Stomach (tissue), 4 donors: ENCODE measurements at regions not wholly inside any gene's neighbourhood (a gene's known extent, or its start where the extent isn't known, plus 50 kb on each side); places are given as distances from the start of the nearest gene placed in this dataset.

Source experiments
- CTCF ChIP-seq, 7 experiments: fragments of 450-650 bp in 4 of 7; fragments of 200-600 bp in 3 of 7; sonication (generic) in 3 of 7; IDR thresholded peaks; one replicate each; pipeline ENCODE4 v1.5.1; 2016 to 2019; ENCODE audit warnings: antibody characterized with exemption in 7 of 7, control low read depth in 2 of 7, mild to moderate bottlenecking in 1 of 7
- POLR2A ChIP-seq, 4 donors: fragments of 450-650 bp; IDR thresholded peaks; one replicate each; pipeline ENCODE4 v1.6.1; 2016; ENCODE audit warnings: antibody characterized with exemption in 4 of 4, control low read depth in 2 of 4, mild to moderate bottlenecking in 1 of 4, moderate library complexity in 1 of 4

GRCh38 chr9:7401116-7401515 is 398.5 kb downstream of the DMAC1 start:
- TF ChIP-seq POLR2A (IDR thresholded peaks at IDR 0.05) (no peak), CTCF (IDR thresholded peaks at IDR 0.05) (no peak)
